ENCODE measurements at regions not wholly inside any gene's neighbourhood (a gene's known extent, or its start where the extent isn't known, plus 50 kb on each side); places are given as distances from the start of the nearest gene placed in this dataset.

DNA sequence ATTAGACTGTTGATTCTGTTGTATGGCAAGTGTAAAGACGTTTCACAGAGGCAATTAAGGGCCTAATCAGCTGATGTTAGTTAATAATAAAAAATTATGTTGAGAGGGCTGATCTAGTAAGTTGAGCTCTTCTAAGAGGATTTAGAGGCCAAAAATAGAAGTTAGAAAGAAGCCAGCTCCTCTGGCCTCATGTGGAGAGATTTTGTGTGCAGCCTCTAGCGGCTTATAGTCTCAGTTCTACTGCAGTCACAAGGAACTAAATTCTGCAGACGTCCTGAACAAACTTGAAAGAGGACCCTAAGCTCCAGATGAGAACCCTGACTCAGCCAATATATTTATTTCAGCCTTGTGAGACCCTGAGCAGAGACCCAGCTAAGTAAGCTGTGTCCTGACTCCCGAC, 498.6 kb downstream of the BTBD3 start:
- Histone ChIP-seq H3K4me3 (no peak overlapping the region), H3K27me3 (replicated peaks; ENCODE audit: insufficient read depth) (no peaks in the 10 kb centered on the region), H3K27ac (no peak overlapping the region), H3K9me3 (no peaks in the 10 kb centered on the region), H3K36me3 (no peaks in the 10 kb centered on the region), H3K4me1 (replicated peaks) (no peaks in the 10 kb centered on the region)
- no peak for DNase-seq (ENCODE audit: low spot score)
- TF ChIP-seq POLR2A (IDR thresholded peaks at IDR 0.05) (no peak), POLR2AphosphoS5 (IDR thresholded peaks at IDR 0.05) (no peak)
- TF ChIP-seq, protein P1, sequence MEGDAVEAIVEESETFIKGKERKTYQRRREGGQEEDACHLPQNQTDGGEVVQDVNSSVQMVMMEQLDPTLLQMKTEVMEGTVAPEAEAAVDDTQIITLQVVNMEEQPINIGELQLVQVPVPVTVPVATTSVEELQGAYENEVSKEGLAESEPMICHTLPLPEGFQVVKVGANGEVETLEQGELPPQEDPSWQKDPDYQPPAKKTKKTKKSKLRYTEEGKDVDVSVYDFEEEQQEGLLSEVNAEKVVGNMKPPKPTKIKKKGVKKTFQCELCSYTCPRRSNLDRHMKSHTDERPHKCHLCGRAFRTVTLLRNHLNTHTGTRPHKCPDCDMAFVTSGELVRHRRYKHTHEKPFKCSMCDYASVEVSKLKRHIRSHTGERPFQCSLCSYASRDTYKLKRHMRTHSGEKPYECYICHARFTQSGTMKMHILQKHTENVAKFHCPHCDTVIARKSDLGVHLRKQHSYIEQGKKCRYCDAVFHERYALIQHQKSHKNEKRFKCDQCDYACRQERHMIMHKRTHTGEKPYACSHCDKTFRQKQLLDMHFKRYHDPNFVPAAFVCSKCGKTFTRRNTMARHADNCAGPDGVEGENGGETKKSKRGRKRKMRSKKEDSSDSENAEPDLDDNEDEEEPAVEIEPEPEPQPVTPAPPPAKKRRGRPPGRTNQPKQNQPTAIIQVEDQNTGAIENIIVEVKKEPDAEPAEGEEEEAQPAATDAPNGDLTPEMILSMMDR (IDR thresholded peaks at IDR 0.05), result no peak
- intact Hi-C loops (cut with DNase I), result no loop called here
- 78% methylated on average over 4 of the region's 4 CpGs for WGBS

GRCh38 chr20:12433724-12434123, 516.0 kb downstream of the BTBD3 start:
- DNase-seq (ENCODE audit: low spot score), result no peak
- Histone ChIP-seq H3K4me3 (no peak overlapping the region), H3K36me3 (no peaks in the 10 kb centered on the region), H3K4me1 (replicated peaks) (no peaks in the 10 kb centered on the region), H3K27me3 (replicated peaks; ENCODE audit: insufficient read depth) (no peaks in the 10 kb centered on the region), H3K9me3 (no peaks in the 10 kb centered on the region), H3K27ac (no peak overlapping the region)
- WGBS, result 94% methylated on average over 2 of the region's 2 CpGs
- TF ChIP-seq POLR2A (IDR thresholded peaks at IDR 0.05) (no peak), POLR2AphosphoS5 (IDR thresholded peaks at IDR 0.05) (no peak)
- TF ChIP-seq, protein P1 (IDR thresholded peaks at IDR 0.05), result no peak
- intact Hi-C loops (cut with DNase I), result no loop called here

GRCh38 chr20:12434672-12435071, 517.0 kb downstream of the BTBD3 start:
- TF ChIP-seq POLR2A (IDR thresholded peaks at IDR 0.05), result no peak
- TF ChIP-seq, protein P1 (IDR thresholded peaks at IDR 0.05), result no peak
- no peak for TF ChIP-seq POLR2AphosphoS5 (IDR thresholded peaks at IDR 0.05)
- intact Hi-C loops (cut with DNase I), result no loop called here
- DNase-seq (ENCODE audit: low spot score), result no peak

GRCh38 chr20:12435268-12435667, 517.6 kb downstream of the BTBD3 start:
- H3K9me3 ChIP-seq, result no peaks in the 10 kb centered on the region
- no peak overlapping the region for H3K27ac ChIP-seq
- H3K27me3 ChIP-seq (replicated peaks; ENCODE audit: insufficient read depth), result no peaks in the 10 kb centered on the region
- 63% methylated on average over 4 of the region's 4 CpGs for WGBS
- H3K4me1 ChIP-seq (replicated peaks), result no peaks in the 10 kb centered on the region
- intact Hi-C loops (cut with DNase I), result no loop called here
- TF ChIP-seq, protein P1 (IDR thresholded peaks at IDR 0.05), result no peak
- no peak for TF ChIP-seq POLR2A (IDR thresholded peaks at IDR 0.05)
- no peak for TF ChIP-seq POLR2AphosphoS5 (IDR thresholded peaks at IDR 0.05)
- no peak overlapping the region for H3K4me3 ChIP-seq
- no peaks in the 10 kb centered on the region for H3K36me3 ChIP-seq
- no peak for DNase-seq (ENCODE audit: low spot score)

More at GRCh38 chr20:12434672-12435071, 517.0 kb downstream of the BTBD3 start:
- H3K9me3 ChIP-seq, result no peaks in the 10 kb centered on the region
- no peak overlapping the region for H3K27ac ChIP-seq
- WGBS, result 64% methylated on average over 3 of the region's 3 CpGs
- H3K4me1 ChIP-seq (replicated peaks), result no peaks in the 10 kb centered on the region
- H3K36me3 ChIP-seq, result no peaks in the 10 kb centered on the region
- no peak overlapping the region for H3K4me3 ChIP-seq
- no peaks in the 10 kb centered on the region for H3K27me3 ChIP-seq (replicated peaks; ENCODE audit: insufficient read depth)

- Histone ChIP-seq H3K4me3 (no peak overlapping the region), H3K4me1 (replicated peaks) (no peaks in the 10 kb centered on the region), H3K9me3 (no peaks in the 10 kb centered on the region), H3K27ac (no peak overlapping the region), H3K27me3 (replicated peaks; ENCODE audit: insufficient read depth) (no peaks in the 10 kb centered on the region), H3K36me3 (no peaks in the 10 kb centered on the region)
- no peak for TF ChIP-seq POLR2A (IDR thresholded peaks at IDR 0.05)
- TF ChIP-seq, protein P1 (IDR thresholded peaks at IDR 0.05), result no peak
- TF ChIP-seq POLR2AphosphoS5 (IDR thresholded peaks at IDR 0.05), result no peak
- intact Hi-C loops (cut with DNase I), result no loop called here
- 100% methylated on average over 1 of the region's 1 CpG for WGBS
- no peak for DNase-seq (ENCODE audit: low spot score)
These were observed 536.0 kb downstream of the BTBD3 start for GRCh38 chr20:12453711-12454110.
